CD4-positive, alpha-beta T cell (primary cell): ENCODE measurements at regions not wholly inside any gene's neighbourhood (a gene's known extent, or its start where the extent isn't known, plus 50 kb on each side); places are given as distances from the start of the nearest gene placed in this dataset.

ENCODE experiments used
- ATAC-seq: fragments of 200-7000 bp; cut with Tn5 transposase; one replicate; pipeline ENCODE4 v1.10.0; 2022; ENCODE audit warnings: mild to moderate bottlenecking; ENCODE audit not compliant: poor library complexity
- CTCF ChIA-PET: fragments of 350-600 bp; sonication (Branson Sonifier 250); formaldehyde crosslinking; loops from one replicate; lab custom pipeline; 2021; ENCODE audit warnings: antibody characterized with exemption, inconsistent platforms; lab: Charles Lee
- POLR2A ChIA-PET: fragments of 350-600 bp; sonication (Branson Sonifier 250); formaldehyde crosslinking; loops from one replicate; lab custom pipeline; 2021; ENCODE audit warnings: antibody characterized with exemption, inconsistent platforms; lab: Charles Lee
- DNase-seq, 14 experiments: peaks; one replicate each; pipeline ENCODE4 v3.0.0-alpha.2; 2013 to 2020; ENCODE audit warnings: mixed read lengths in 2 of 14
- H3K27ac ChIP-seq, 2 donors: one replicate each; pipeline versions ENCODE4 v1.5.1 to v1.7.0; 2013; ENCODE audit warnings: low read length in 2 of 2, low read depth in 1 of 2, mild to moderate bottlenecking in 1 of 2
- H3K27me3 ChIP-seq, 2 experiments: 1 replicate in 1 of 2; 2 replicates in 1 of 2; pipeline versions ENCODE4 v1.6.1 to v1.7.0; 2013; ENCODE audit warnings: low read length in 2 of 2, control low read depth in 1 of 2, mild to moderate bottlenecking in 1 of 2, moderate library complexity in 1 of 2; ENCODE audit not compliant: insufficient read depth in 2 of 2, control insufficient read depth in 1 of 2
- H3K36me3 ChIP-seq: one replicate; pipeline ENCODE4 v1.6.1; 2013; ENCODE audit warnings: low read length, control low read depth; ENCODE audit not compliant: insufficient read depth
- H3K4me1 ChIP-seq: one replicate; pipeline ENCODE4 v1.6.1; 2013; ENCODE audit warnings: low read length, control low read depth; ENCODE audit not compliant: insufficient read depth
- H3K4me3 ChIP-seq: one replicate; pipeline ENCODE4 v1.5.1; 2013; ENCODE audit warnings: mild to moderate bottlenecking, low read length, moderate library complexity
- H3K9me3 ChIP-seq, 2 experiments: 1 replicate in 1 of 2; 2 replicates in 1 of 2; pipeline versions ENCODE4 v1.6.1 to v1.7.0; 2013; ENCODE audit warnings: low read length in 2 of 2, mild to moderate bottlenecking in 2 of 2, control low read depth in 1 of 2, moderate library complexity in 1 of 2; ENCODE audit not compliant: control insufficient read depth in 1 of 2, insufficient read depth in 1 of 2
- H3K27ac Mint-ChIP-seq: one replicate; pipeline ENCODE4 v1.8.0; 2020; ENCODE audit warnings: mixed read lengths
- H3K27me3 Mint-ChIP-seq: one replicate; pipeline ENCODE4 v1.8.0; 2021; ENCODE audit warnings: mixed read lengths
- H3K36me3 Mint-ChIP-seq: one replicate; pipeline ENCODE4 v1.8.0; 2021; ENCODE audit warnings: low read depth, mixed read lengths
- H3K4me1 Mint-ChIP-seq: one replicate; pipeline ENCODE4 v1.8.0; 2021; ENCODE audit warnings: low read depth, mixed read lengths
- H3K4me3 Mint-ChIP-seq: one replicate; pipeline ENCODE4 v1.8.0; 2020; ENCODE audit warnings: mild to moderate bottlenecking, mixed read lengths
- H3K9me3 Mint-ChIP-seq: one replicate; pipeline ENCODE4 v1.8.0; 2020; ENCODE audit warnings: mixed read lengths
- intact Hi-C, 2 experiments: fragments of 100-400 bp; cut with DNase I in 1 of 2; cut with micrococcal nuclease in 1 of 2; formaldehyde crosslinking; loops; one replicate each; pipeline versions ENCODE4 v1.15.1 to v1.9.0; 2023 to 2025; cut with DNase I, micrococcal nuclease
- TF ChIP-seq, protein P1 (sequence below): fragments of 200-600 bp; IDR thresholded peaks from one replicate; pipeline ENCODE4 v1.8.0; 2022; ENCODE audit warnings: antibody characterized with exemption, mild to moderate bottlenecking

DNA sequence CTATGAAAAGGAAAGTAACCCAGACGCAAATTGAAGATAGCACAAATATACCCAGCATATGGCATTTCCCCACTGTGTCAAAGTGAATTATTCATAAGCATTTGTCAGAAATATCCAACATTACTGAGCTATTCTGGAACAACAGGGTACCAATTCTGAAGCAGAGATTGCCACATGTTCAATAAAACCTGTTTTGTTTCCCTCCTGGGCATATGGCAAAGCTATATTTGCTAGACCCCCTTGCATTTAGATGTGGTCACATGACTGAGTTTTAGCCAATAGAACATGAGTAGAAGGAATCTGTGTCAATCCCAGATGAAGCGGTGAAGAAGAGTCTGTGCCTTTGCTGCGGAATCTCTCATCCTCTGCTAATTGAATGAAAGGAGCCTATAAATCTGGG is 296.4 kb upstream of the DLGAP1 start:
- Mint-ChIP-seq H3K36me3 (no peaks in the 10 kb centered on the region), H3K27me3 (no peaks in the 10 kb centered on the region), H3K4me3 (no peak overlapping the region), H3K9me3 (peaks cover 10% of the 10 kb centered on the region), H3K27ac (no peak overlapping the region), H3K4me1 (no peaks in the 10 kb centered on the region)
- Histone ChIP-seq H3K27ac (no peak overlapping the region), H3K27me3 (no peaks in the 10 kb centered on the region), H3K4me3 (no peak overlapping the region), H3K36me3 (no peaks in the 10 kb centered on the region), H3K9me3 (peaks cover 0 to 7% of the 10 kb centered on the region in 2 experiments), H3K4me1 (no peaks in the 10 kb centered on the region)
- no peak for ATAC-seq
- DNase-seq: no peak
- intact Hi-C loops: no loop called here
- POLR2A ChIA-PET: no interaction called here
- CTCF ChIA-PET: no interaction called here
- TF ChIP-seq, protein P1, sequence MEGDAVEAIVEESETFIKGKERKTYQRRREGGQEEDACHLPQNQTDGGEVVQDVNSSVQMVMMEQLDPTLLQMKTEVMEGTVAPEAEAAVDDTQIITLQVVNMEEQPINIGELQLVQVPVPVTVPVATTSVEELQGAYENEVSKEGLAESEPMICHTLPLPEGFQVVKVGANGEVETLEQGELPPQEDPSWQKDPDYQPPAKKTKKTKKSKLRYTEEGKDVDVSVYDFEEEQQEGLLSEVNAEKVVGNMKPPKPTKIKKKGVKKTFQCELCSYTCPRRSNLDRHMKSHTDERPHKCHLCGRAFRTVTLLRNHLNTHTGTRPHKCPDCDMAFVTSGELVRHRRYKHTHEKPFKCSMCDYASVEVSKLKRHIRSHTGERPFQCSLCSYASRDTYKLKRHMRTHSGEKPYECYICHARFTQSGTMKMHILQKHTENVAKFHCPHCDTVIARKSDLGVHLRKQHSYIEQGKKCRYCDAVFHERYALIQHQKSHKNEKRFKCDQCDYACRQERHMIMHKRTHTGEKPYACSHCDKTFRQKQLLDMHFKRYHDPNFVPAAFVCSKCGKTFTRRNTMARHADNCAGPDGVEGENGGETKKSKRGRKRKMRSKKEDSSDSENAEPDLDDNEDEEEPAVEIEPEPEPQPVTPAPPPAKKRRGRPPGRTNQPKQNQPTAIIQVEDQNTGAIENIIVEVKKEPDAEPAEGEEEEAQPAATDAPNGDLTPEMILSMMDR: no peak

DNA sequence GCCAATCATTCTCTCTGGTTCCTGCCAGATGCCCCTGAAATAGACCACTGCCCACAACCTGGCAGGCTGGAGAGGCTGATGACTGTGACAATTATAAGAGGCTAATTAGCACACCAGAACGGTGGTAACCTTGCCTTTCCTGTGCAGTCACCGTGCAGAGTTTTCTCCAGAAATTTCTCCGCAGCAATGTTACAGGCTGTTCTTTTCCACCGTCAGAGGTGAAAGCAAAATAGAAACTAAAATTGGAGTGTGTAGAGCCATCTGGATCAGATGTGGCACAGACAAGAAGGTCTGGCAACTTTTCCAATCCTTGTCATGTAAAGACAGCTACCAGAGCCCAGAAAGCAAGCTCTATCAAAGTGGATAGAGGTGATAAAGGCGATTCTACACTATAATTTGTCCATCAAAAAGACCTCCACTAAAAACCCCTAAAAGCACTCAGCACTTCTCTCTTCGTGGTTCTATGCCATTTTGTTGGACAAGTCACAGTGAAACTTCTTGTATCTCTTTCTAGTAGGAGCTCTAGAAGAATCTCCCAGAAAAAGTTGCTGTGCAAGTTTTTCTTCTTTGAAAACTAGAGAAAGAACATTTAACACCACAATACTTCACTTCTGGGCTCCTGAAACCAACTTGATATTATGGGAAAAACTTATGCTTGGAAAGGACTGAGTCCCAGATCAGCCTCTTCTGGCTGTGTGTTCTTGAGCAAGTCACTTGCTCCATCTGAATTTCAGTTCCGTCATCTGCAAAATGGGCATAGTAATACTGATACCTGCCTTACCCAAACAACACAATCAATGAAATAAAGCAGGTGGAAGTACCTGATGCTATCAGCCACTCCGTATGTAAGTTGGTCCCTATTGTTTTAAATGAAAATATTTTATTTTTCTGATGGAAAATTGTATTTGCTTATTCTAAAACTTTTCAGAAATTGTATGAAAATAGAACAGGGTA is 295.6 kb upstream of the DLGAP1 start:
- Histone ChIP-seq H3K4me1 (no peaks in the 10 kb centered on the region), H3K9me3 (peaks cover 0 to 7% of the 10 kb centered on the region in 2 experiments), H3K36me3 (no peaks in the 10 kb centered on the region), H3K4me3 (no peak overlapping the region), H3K27ac (no peak overlapping the region), H3K27me3 (no peaks in the 10 kb centered on the region)
- POLR2A ChIA-PET: no interaction called here
- no peak for DNase-seq
- ATAC-seq: no peak
- Mint-ChIP-seq H3K4me3 (no peak overlapping the region), H3K27ac (no peak overlapping the region), H3K27me3 (no peaks in the 10 kb centered on the region), H3K9me3 (peaks cover 8% of the 10 kb centered on the region), H3K4me1 (no peaks in the 10 kb centered on the region), H3K36me3 (no peaks in the 10 kb centered on the region)
- intact Hi-C loops: no loop called here
- CTCF ChIA-PET: no interaction called here
- TF ChIP-seq, protein P1: no peak

DNA sequence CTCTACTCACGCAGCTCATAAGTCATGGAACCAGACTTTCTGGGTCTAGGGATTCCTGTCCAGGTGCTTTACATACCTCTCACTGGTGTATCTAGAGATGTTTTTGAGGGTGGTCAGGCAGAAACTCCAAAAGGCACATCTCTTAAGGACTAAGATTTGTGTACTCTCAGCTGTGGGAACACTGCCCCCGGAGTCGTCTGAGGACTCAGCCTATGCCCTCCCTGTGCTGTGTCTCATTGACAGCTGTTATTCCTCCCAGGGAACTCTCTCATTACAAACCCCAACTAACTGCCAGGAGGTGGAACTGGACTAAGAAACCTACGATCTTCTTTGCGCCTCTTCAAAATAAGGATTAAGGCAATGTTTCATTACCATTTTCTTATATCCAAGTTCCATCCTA is 293.9 kb upstream of the DLGAP1 start:
- no peak overlapping the region for H3K4me3 ChIP-seq
- peaks cover 0 to 7% of the 10 kb centered on the region in 2 experiments for H3K9me3 ChIP-seq
- ATAC-seq (no peak), DNase-seq (no peak)
- Mint-ChIP-seq H3K9me3 (peaks cover 8% of the 10 kb centered on the region), H3K27ac (no peak overlapping the region), H3K4me3 (no peak overlapping the region), H3K4me1 (no peaks in the 10 kb centered on the region), H3K36me3 (no peaks in the 10 kb centered on the region), H3K27me3 (no peaks in the 10 kb centered on the region)
- no peaks in the 10 kb centered on the region for H3K36me3 ChIP-seq
- intact Hi-C loops: no loop called here
- ChIA-PET CTCF (no interaction called here), POLR2A (no interaction called here)
- H3K27me3 ChIP-seq: no peaks in the 10 kb centered on the region
- H3K4me1 ChIP-seq: no peaks in the 10 kb centered on the region
- TF ChIP-seq, protein P1: no peak
- no peak overlapping the region for H3K27ac ChIP-seq
